NOMO-1 treated with DMSO at 0.1 percent for 48 hours (cell line): ENCODE measurements at regions not wholly inside any gene's neighbourhood (a gene's known extent, or its start where the extent isn't known, plus 50 kb on each side); places are given as distances from the start of the nearest gene placed in this dataset.

Source experiments
- DNase-seq: peaks from one replicate; lab custom pipeline; 2025; ENCODE audit not compliant: unreplicated experiment; lab: John Stamatoyannopoulos, UW

- no peak for DNase-seq
These were observed 53.6 kb upstream of the EPCAM start for GRCh38 chr2:47315475-47315874.

- no peak for DNase-seq
These were observed 55.4 kb upstream of the EPCAM start for GRCh38 chr2:47313728-47314127.

- DNase-seq: no peak
These were observed 55.9 kb upstream of the EPCAM start for GRCh38 chr2:47313141-47313691.

- DNase-seq: no peak
These were observed 56.6 kb upstream of the EPCAM start for GRCh38 chr2:47312491-47312850.

- no peak for DNase-seq
These were observed 57.2 kb upstream of the EPCAM start for GRCh38 chr2:47311764-47312490.

GRCh38 chr2:47310801-47311560 is 58.1 kb upstream of the EPCAM start:
- DNase-seq: no peak

- DNase-seq: peak; percentile 88
These were observed 58.9 kb upstream of the EPCAM start for GRCh38 chr2:47309952-47310800.

GRCh38 chr2:47309472-47309951 is 59.6 kb upstream of the EPCAM start:
- DNase-seq: no peak

- DNase-seq: no peak
These were observed 62.0 kb upstream of the EPCAM start for GRCh38 chr2:47307066-47307465.

- no peak for DNase-seq
These were observed 64.5 kb upstream of the EPCAM start for GRCh38 chr2:47304654-47305053.

- no peak for DNase-seq
These were observed 65.6 kb upstream of the EPCAM start for GRCh38 chr2:47303341-47304148.

- DNase-seq: no peak
These were observed 66.8 kb upstream of the EPCAM start for GRCh38 chr2:47302308-47302707.

- DNase-seq: no peak
These were observed 67.4 kb upstream of the EPCAM start for GRCh38 chr2:47301731-47302130.

- DNase-seq: no peak
These were observed 67.9 kb upstream of the EPCAM start for GRCh38 chr2:47301277-47301618.

GRCh38 chr2:47300609-47301276 is 68.4 kb upstream of the EPCAM start:
- peak; percentile 95 for DNase-seq

GRCh38 chr2:47300081-47300480 is 69.0 kb upstream of the EPCAM start:
- no peak for DNase-seq

- peak; percentile 68 for DNase-seq
These were observed 69.6 kb upstream of the EPCAM start for GRCh38 chr2:47299555-47299954.

- no peak for DNase-seq
These were observed 70.3 kb upstream of the EPCAM start for GRCh38 chr2:47298771-47299170.

GRCh38 chr2:47297767-47298425 is 71.2 kb upstream of the EPCAM start:
- no peak for DNase-seq
